GM12878 (cell line): ENCODE measurements at regions not wholly inside any gene's neighbourhood (a gene's known extent, or its start where the extent isn't known, plus 50 kb on each side); places are given as distances from the start of the nearest gene placed in this dataset.

ENCODE experiments used
- ATAC-seq: fragments of 200-7000 bp; cut with Tn5 transposase; 3 replicates; pipeline ENCODE4 v1.9.1; 2020; ENCODE audit warnings: mild to moderate bottlenecking, moderate library complexity
- BruUV-seq: library from RNA; stranded (reverse); fragments of 400-500 nt; replicated peaks from 2 replicates; lab custom pipeline; 2021; lab: Mats Ljungman, UMichigan
- CTCF ChIA-PET: fragments of 300-600 bp; sonication (Branson Sonifier 250); formaldehyde crosslinking; extraction: SDS; loops from one replicate; lab custom pipeline; 2021; ENCODE audit warnings: inconsistent platforms; lab: Yijun Ruan, JAX
- POLR2A ChIA-PET: fragments of 350-600 bp; formaldehyde crosslinking; extraction: SDS; loops from one replicate; lab custom pipeline; 2021; ENCODE audit warnings: inconsistent platforms; lab: Charles Lee
- RAD21 ChIA-PET: fragments of 300-600 bp; sonication (Branson Sonifier 250); formaldehyde crosslinking; loops from one replicate; lab custom pipeline; 2023; ENCODE audit warnings: antibody characterized with exemption; ENCODE audit not compliant: unreplicated experiment; lab: Charles Lee
- SMC1A ChIA-PET: fragments of 300-600 bp; sonication (Branson Sonifier 250); formaldehyde crosslinking; loops from one replicate; lab custom pipeline; 2023; ENCODE audit not compliant: unreplicated experiment, uncharacterized antibody; lab: Charles Lee
- DNase-seq: peaks from one replicate; pipeline ENCODE4 v3.0.0-alpha.2; 2011; ENCODE audit warnings: low read depth, low spot score
- FAIRE-seq: peaks from 3 replicates; lab custom pipeline; 2011; peaks lifted over from hg19 to GRCh38; lab: Jason Lieb, UNC
- H2AFZ ChIP-seq: 2 replicates; pipeline ENCODE4 v1.6.0; 2011; ENCODE audit warnings: low read depth, low read length, control low read depth; ENCODE audit not compliant: control insufficient read depth
- H3K27ac ChIP-seq: 2 replicates; pipeline ENCODE4 v1.5.1; 2011; ENCODE audit warnings: control low read depth; ENCODE audit not compliant: control insufficient read depth, insufficient read depth
- H3K27me3 ChIP-seq, 2 experiments: replicated peaks in 1 of 2; 2 replicates each; pipeline versions ENCODE4 v1.6.0 to v1.6.1; 2011; ENCODE audit warnings: low read length in 1 of 2; ENCODE audit not compliant: control insufficient read depth in 2 of 2, insufficient read depth in 2 of 2
- H3K36me3 ChIP-seq, 2 experiments: 2 replicates each; pipeline ENCODE4 v1.5.1; 2011; ENCODE audit warnings: low read length in 1 of 2; ENCODE audit not compliant: control insufficient read depth in 2 of 2, insufficient read depth in 2 of 2
- H3K4me1 ChIP-seq: 2 replicates; pipeline ENCODE4 v1.6.1; 2011; ENCODE audit warnings: mild to moderate bottlenecking, low read length, moderate library complexity, mixed read lengths; ENCODE audit not compliant: control insufficient read depth, insufficient read depth
- H3K4me2 ChIP-seq: 2 replicates; pipeline ENCODE4 v1.6.0; 2011; ENCODE audit warnings: control low read depth; ENCODE audit not compliant: control insufficient read depth, insufficient read depth
- H3K4me3 ChIP-seq: fragments of 200-600 bp; sonication (generic); 2 replicates; pipeline ENCODE4 v1.5.1; 2016
- H3K79me2 ChIP-seq: 2 replicates; pipeline ENCODE4 v1.6.0; 2011; ENCODE audit warnings: low read length; ENCODE audit not compliant: control insufficient read depth, insufficient read depth
- H3K9ac ChIP-seq: 2 replicates; pipeline ENCODE4 v1.8.0; 2011; ENCODE audit warnings: low read length, control low read depth, mixed read lengths; ENCODE audit not compliant: control insufficient read depth, insufficient read depth
- H3K9me3 ChIP-seq: replicated peaks from 3 replicates; pipeline ENCODE4 v1.5.1; 2011; ENCODE audit warnings: mild to moderate bottlenecking, low read length; ENCODE audit not compliant: control insufficient read depth, insufficient read depth
- H4K20me1 ChIP-seq: 2 replicates; pipeline ENCODE4 v1.6.0; 2011; ENCODE audit not compliant: control insufficient read depth, insufficient read depth
- ATF7 ChIP-seq: fragments of 450-650 bp; IDR thresholded peaks from 2 replicates; pipeline ENCODE4 v1.6.1; 2016; ENCODE audit warnings: low read depth, mild to moderate bottlenecking
- JUND ChIP-seq: IDR thresholded peaks from 2 replicates; pipeline ENCODE4 v1.6.1; 2012; ENCODE audit warnings: low read depth, mild to moderate bottlenecking, low read length, improper control_type of control experiment, moderate library complexity
- KAT2A ChIP-seq: conservative IDR thresholded peaks from 2 replicates; pipeline ENCODE4 v1.6.1; 2011; ENCODE audit warnings: low read depth, low read length; ENCODE audit not compliant: control insufficient read depth
- MEF2B ChIP-seq: fragments of 450-650 bp; IDR thresholded peaks from 2 replicates; pipeline ENCODE4 v1.6.1; 2018; ENCODE audit warnings: mild to moderate bottlenecking, moderate library complexity; ENCODE audit not compliant: partially characterized antibody, poor library complexity, severe bottlenecking
- MYB ChIP-seq: fragments of 150-350 bp; IDR thresholded peaks from 2 replicates; pipeline ENCODE4 v1.6.1; 2014; ENCODE audit warnings: mild to moderate bottlenecking, low read depth, low read length, borderline replicate concordance
- NFIC ChIP-seq: IDR thresholded peaks from 2 replicates; pipeline ENCODE4 v1.6.1; 2012; ENCODE audit warnings: low read depth, mild to moderate bottlenecking, inconsistent platforms, low read length, moderate library complexity
- POLR2AphosphoS2 ChIP-seq: IDR thresholded peaks from 2 replicates; pipeline ENCODE4 v1.6.1; 2011; ENCODE audit warnings: low read depth, mild to moderate bottlenecking, low read length, improper control_type of control experiment, moderate library complexity
- POLR2AphosphoS5 ChIP-seq: IDR thresholded peaks from 2 replicates; pipeline ENCODE4 v1.6.1; 2011; ENCODE audit warnings: mild to moderate bottlenecking, low read length, inconsistent platforms
- RBBP5 ChIP-seq: fragments of 200-600 bp; sonication (generic); conservative IDR thresholded peaks from 2 replicates; pipeline ENCODE4 v1.6.1; 2016
- SMARCA5 ChIP-seq: fragments of 450-650 bp; IDR thresholded peaks from 2 replicates; pipeline ENCODE4 v1.6.1; 2017; ENCODE audit warnings: mild to moderate bottlenecking
- USF1 ChIP-seq: IDR thresholded peaks from 2 replicates; pipeline ENCODE4 v1.6.1; 2011; ENCODE audit warnings: borderline replicate concordance, low read depth, mild to moderate bottlenecking, moderate library complexity, mixed read lengths, low read length; ENCODE audit not compliant: insufficient read depth; ENCODE audit errors: extremely low read length
- YBX1 ChIP-seq: fragments of 450-650 bp; IDR thresholded peaks from 2 replicates; pipeline ENCODE4 v1.6.1; 2016; ENCODE audit warnings: antibody characterized with exemption
- WGBS: methylation state at CpG from one replicate; pipeline ENCODE4 v1.1.6; 2016; ENCODE audit warnings: low lambda C conversion rate; ENCODE audit not compliant: insufficient replicate concordance, insufficient coverage; ENCODE audit errors: missing lambda C conversion rate; 5-methylcytosine and 5-hydroxymethylcytosine counted together
- in situ Hi-C: fragments of 300-500 bp; cut with MboI; formaldehyde crosslinking; loops from 9 replicates; pipeline ENCODE4 v1.14.3; 2018; ENCODE audit warnings: mixed read lengths
- intact Hi-C: fragments of 100-400 bp; cut with micrococcal nuclease; formaldehyde crosslinking; loops from one replicate; pipeline ENCODE4 v1.14.2; 2022; ENCODE audit not compliant: unreplicated experiment
- TF ChIP-seq, protein P1 (sequence below), 3 experiments: IDR thresholded peaks in 2 of 3; conservative IDR thresholded peaks in 1 of 3; 2 replicates each; pipeline ENCODE4 v1.5.1; 2011; ENCODE audit warnings: low read depth in 3 of 3, low read length in 3 of 3, mild to moderate bottlenecking in 3 of 3, control low read depth in 2 of 3, moderate library complexity in 2 of 3, inconsistent platforms in 1 of 3, mixed read lengths in 1 of 3; ENCODE audit not compliant: control insufficient read depth in 2 of 3, insufficient read depth in 1 of 3; ENCODE audit errors: extremely low read depth in 1 of 3

- Histone ChIP-seq H3K79me2 (no peaks in the 10 kb centered on the region), H3K4me1 (no peaks in the 10 kb centered on the region)
- ATAC-seq (no peak), DNase-seq (no peak)
- WGBS = 71% methylated on average over 1 of the region's 1 CpG
- CTCF ChIA-PET = no interaction called here
- SMC1A ChIA-PET = no interaction called here
- no peak for TF ChIP-seq ATF7
- TF ChIP-seq, protein P1, sequence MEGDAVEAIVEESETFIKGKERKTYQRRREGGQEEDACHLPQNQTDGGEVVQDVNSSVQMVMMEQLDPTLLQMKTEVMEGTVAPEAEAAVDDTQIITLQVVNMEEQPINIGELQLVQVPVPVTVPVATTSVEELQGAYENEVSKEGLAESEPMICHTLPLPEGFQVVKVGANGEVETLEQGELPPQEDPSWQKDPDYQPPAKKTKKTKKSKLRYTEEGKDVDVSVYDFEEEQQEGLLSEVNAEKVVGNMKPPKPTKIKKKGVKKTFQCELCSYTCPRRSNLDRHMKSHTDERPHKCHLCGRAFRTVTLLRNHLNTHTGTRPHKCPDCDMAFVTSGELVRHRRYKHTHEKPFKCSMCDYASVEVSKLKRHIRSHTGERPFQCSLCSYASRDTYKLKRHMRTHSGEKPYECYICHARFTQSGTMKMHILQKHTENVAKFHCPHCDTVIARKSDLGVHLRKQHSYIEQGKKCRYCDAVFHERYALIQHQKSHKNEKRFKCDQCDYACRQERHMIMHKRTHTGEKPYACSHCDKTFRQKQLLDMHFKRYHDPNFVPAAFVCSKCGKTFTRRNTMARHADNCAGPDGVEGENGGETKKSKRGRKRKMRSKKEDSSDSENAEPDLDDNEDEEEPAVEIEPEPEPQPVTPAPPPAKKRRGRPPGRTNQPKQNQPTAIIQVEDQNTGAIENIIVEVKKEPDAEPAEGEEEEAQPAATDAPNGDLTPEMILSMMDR (IDR thresholded peaks at IDR 0.05 in 2 of 3, conservative IDR thresholded peaks at IDR 0.05 in 1 of 3; ENCODE audit: control insufficient read depth in 2 of 3, extremely low read depth in 1 of 3, insufficient read depth in 1 of 3, low read depth in 3 of 3, low read length in 3 of 3) = no peak
- TF ChIP-seq POLR2AphosphoS5 = no peak
- no peak for TF ChIP-seq RBBP5
- TF ChIP-seq MYB = no peak
- TF ChIP-seq POLR2AphosphoS2 = no peak
- no peak for TF ChIP-seq SMARCA5
- no peak for TF ChIP-seq JUND
- no peak for TF ChIP-seq KAT2A
- TF ChIP-seq MEF2B = no peak
- no peak for TF ChIP-seq USF1
- TF ChIP-seq YBX1 = no peak
- TF ChIP-seq NFIC = no peak
- TF ChIP-seq, all 136 proteins: peak for 0
- RAD21 ChIA-PET = no interaction called here
- Histone ChIP-seq H3K9me3 (no peaks in the 10 kb centered on the region), H3K27me3 (no peaks in the 10 kb centered on the region), H3K4me3 (no peak overlapping the region), H2AFZ (no peak overlapping the region), H4K20me1 (no peaks in the 10 kb centered on the region), H3K27ac (no peak overlapping the region), H3K4me2 (no peak overlapping the region), H3K36me3 (no peaks in the 10 kb centered on the region), H3K9ac (no peak overlapping the region)
- intact Hi-C loops (no loop called here), in situ Hi-C loops (no loop called here)
- POLR2A ChIA-PET = no interaction called here
- no TSS peak for BruUV-seq
- no peak for FAIRE-seq
Observed at GRCh38 chr10:123471811-123472210, 194.3 kb upstream of the GPR26 start.
